GM23338 (cell line): ENCODE measurements at regions not wholly inside any gene's neighbourhood (a gene's known extent, or its start where the extent isn't known, plus 50 kb on each side); places are given as distances from the start of the nearest gene placed in this dataset.

Source experiments
- CREB1 ChIP-seq: fragments of 250-450 bp; sonication (Bioruptor Pico); IDR thresholded peaks from 2 replicates; pipeline ENCODE4 v1.5.0; 2020; ENCODE audit warnings: low read depth, mild to moderate bottlenecking, moderate library complexity
- CTCF ChIP-seq, 2 experiments: fragments of 200-600 bp in 1 of 2; sonication (generic) in 1 of 2; conservative IDR thresholded peaks; 2 replicates each; pipeline versions ENCODE4 v1.5.1 to v1.6.1; 2016 to 2017; ENCODE audit warnings: antibody characterized with exemption in 2 of 2, low read depth in 2 of 2, mild to moderate bottlenecking in 2 of 2, moderate library complexity in 1 of 2
- ETS1 ChIP-seq: IDR thresholded peaks from 2 replicates; pipeline ENCODE4 v1.6.1; 2016; ENCODE audit warnings: antibody characterized with exemption
- EZH2 ChIP-seq: fragments of 200-600 bp; sonication (generic); IDR thresholded peaks from one replicate; pipeline ENCODE4 v1.8.0; 2017; ENCODE audit warnings: antibody characterized with exemption, mild to moderate bottlenecking, low read depth; ENCODE audit not compliant: unreplicated experiment
- EZH2phosphoT487 ChIP-seq: fragments of 200-600 bp; sonication (generic); IDR thresholded peaks from one replicate; pipeline ENCODE4 v1.8.1; 2018; ENCODE audit warnings: antibody characterized with exemption; ENCODE audit not compliant: unreplicated experiment
- JUNB ChIP-seq: IDR thresholded peaks from one replicate; pipeline ENCODE4 v1.6.1; 2016; ENCODE audit warnings: antibody characterized with exemption; ENCODE audit not compliant: unreplicated experiment
- POLR2AphosphoS5 ChIP-seq: IDR thresholded peaks from 2 replicates; pipeline ENCODE4 v1.6.1; 2016; ENCODE audit warnings: antibody characterized with exemption, low read depth
- REST ChIP-seq: IDR thresholded peaks from one replicate; pipeline ENCODE4 v1.6.1; 2018; ENCODE audit warnings: antibody characterized with exemption; ENCODE audit not compliant: unreplicated experiment
- STAT1 ChIP-seq: IDR thresholded peaks from one replicate; pipeline ENCODE4 v1.6.1; 2016; ENCODE audit warnings: antibody characterized with exemption; ENCODE audit not compliant: unreplicated experiment
- ZNF331 ChIP-seq: fragments of 250-450 bp; sonication (Bioruptor Pico); IDR thresholded peaks from 2 replicates; pipeline ENCODE4 v1.5.0; 2020; ENCODE audit warnings: low read depth, mild to moderate bottlenecking, moderate library complexity

GRCh38 chr4:90028460-90028859 lies 98.7 kb upstream of the CCSER1 start:
- TF ChIP-seq POLR2AphosphoS5 (no peak), CTCF (conservative IDR thresholded peaks at IDR 0.05; ENCODE audit: low read depth in 2 of 2) (no peak), EZH2 (no peak), REST (no peak), ZNF331 (no peak), CREB1 (CRISPR knock-in tag) (no peak), JUNB (no peak), EZH2phosphoT487 (no peak), ETS1 (no peak), STAT1 (no peak)
